GM18511 (cell line): ENCODE measurements at regions not wholly inside any gene's neighbourhood (a gene's known extent, or its start where the extent isn't known, plus 50 kb on each side); places are given as distances from the start of the nearest gene placed in this dataset.
A peak's percentile ranks its signal among the peaks of the same experiment; 100 is the strongest.

Experiments
- ATAC-seq: cut with Tn5 transposase; IDR thresholded peaks from one replicate; pipeline ENCODE4 v1.9.1; 2021; ENCODE audit warnings: mild to moderate bottlenecking, moderate library complexity; ENCODE audit not compliant: unreplicated experiment

DNA sequence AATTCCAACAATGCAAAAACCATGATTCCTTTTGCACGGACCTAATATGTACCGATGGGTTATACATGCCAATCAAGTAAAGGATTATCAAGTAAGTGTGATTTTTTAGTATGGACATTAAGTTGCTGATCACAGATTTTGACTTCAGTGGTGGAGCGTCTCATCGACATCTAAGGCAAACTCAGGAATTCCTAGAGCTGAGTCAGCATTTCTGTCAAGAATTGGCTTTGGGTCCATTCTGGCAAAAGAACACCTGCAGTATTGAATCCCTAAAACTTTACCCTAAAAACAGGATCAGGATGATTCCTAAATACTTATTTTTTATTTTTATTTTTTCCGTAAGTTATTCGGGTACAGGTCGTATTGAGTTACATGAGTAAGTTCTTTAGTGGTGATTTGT lies 83.6 kb downstream of the HPGD start:
- no peak for ATAC-seq

DNA sequence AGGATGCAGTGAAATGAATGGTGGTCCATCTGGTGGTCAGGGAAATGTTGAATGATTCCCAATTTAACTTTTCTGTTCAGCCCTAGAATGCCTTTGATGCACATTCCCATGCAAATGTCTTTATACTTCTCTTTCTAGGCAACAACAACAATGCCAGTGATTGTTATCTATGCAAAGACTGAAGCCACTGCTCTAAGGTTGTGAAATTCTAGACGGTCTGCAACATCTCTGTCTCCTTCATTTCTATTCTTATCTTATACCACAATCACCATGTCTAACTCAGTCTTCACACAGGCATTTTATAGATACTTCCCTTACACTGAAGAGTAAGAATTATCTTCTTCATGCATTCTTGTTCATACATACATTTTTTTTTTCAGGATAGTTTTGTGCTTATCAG lies 84.5 kb downstream of the HPGD start:
- no peak for ATAC-seq

DNA sequence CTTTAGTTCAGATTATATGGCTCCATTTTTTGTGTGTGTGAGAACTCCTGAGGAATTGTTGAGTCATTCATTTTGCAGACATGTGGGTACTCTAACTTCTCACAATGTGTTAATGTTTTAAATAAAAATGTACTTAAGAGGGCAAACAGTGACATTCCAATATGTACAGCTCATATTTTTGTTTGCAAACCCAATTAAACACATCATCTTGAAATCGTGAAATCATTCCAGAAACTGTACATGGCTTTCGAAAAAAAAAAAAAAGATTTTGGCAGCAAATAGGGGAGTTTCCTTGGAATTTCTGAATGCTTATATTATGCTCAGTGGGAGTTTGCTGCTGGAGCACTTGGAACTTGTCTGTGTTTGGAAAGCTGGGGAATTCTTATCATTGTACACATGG lies 85.0 kb downstream of the HPGD start:
- ATAC-seq = no peak

DNA sequence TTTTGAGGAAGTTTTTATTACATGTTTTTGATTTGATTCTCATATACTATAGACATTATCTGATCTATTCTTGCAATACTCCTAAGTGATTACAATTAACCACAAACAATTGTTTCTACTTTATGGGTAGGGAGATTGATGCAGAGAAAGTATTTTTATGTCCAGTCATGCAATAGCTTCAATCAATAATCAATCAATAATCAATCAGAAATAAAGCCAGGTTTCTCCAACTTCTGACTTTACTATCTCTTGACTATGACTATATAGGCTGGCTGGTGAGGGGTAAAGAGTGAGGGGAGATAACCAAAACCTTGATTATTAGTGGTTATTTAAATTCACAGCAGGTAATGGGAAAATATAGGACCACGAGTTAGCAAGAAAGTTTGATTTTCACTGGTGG lies 85.9 kb downstream of the HPGD start:
- ATAC-seq = no peak

DNA sequence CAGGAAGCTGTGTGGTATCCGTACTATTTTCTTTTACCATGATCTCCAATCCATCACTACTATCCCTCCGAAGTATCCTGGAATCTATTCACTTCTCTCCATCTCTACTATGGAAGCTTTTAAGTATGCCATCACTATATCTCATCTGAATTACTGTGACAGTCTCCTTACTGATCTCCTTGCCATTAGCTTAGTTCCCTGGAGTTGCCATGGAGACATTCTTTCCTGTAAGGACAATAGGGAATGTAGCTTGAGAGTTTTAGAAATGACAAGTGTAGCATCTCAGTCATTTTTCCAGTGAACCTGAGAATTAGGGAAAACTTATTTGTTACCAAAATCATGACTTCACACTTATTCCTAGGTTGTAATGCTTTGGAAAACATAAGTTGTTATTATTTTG lies 86.3 kb downstream of the HPGD start:
- ATAC-seq = no peak

DNA sequence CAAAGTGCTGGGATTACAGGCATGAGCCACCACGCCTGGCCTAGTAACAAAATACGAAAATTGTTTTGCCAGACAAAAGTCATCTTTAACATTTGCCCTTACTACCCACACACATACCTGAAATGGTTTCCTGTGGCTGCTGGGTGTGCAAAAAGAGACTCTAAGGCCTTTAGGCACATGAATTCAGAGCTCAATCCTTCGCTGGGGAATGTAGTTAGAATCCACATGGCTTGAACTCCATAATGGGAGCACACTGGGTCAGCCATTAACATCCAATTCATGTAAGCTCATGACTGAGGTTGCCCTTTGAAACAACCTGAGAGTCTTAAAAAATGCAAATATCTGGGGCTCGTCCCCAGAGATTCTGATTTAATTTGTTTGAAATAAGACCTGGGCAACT lies 87.8 kb downstream of the HPGD start:
- ATAC-seq = no peak

DNA sequence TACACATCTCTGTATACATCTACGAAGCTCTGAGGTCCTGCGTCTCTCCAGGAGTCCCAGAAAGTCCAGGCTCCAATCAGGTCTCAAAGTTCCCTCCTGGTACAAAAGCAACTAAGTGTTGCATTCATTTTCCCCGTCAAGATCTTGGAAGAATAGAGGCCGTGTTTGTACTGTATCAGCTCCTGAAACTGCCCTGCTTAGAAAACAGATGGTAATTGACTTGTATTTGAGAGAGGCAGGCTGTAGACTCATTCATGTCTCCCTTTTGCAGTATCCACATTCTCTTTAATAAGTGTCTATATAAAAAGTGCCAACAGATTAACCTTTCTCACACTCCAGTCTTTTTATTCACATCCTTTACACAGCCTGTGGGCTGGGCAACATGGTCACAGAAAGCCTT lies 91.7 kb downstream of the HPGD start:
- ATAC-seq = no peak

DNA sequence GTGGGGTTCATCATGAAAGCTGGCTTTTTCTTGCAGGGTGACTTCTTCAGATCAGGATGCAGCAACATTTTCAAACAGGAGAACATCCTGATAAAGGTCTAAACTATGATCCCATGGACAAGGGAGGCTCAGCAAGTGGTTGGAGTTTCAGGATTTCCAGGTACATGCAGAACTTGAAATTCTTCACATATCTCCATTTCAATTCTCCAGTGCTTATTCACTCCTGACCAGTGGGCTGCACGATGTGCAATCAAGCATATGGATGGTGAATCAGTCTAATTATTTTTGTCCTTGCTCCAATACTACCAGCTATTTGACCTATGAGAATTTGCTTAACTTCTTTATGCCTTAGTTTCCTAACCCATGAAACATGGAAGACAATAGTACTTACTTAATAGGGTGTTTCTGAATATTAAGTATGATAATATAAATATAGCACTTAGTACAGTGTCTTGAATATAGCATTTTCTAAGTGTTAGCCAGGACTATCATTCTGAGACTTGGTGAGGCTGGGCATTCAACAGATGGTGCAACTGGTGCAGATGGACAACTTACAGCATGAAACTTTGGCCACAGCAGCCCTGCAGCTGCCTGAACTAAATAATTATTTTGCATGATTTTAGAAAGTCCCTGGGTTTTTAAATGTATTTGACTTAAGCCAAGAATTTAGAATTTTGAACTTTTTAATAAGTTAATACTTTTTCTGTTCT lies 92.4 kb downstream of the HPGD start:
- no peak for ATAC-seq

DNA sequence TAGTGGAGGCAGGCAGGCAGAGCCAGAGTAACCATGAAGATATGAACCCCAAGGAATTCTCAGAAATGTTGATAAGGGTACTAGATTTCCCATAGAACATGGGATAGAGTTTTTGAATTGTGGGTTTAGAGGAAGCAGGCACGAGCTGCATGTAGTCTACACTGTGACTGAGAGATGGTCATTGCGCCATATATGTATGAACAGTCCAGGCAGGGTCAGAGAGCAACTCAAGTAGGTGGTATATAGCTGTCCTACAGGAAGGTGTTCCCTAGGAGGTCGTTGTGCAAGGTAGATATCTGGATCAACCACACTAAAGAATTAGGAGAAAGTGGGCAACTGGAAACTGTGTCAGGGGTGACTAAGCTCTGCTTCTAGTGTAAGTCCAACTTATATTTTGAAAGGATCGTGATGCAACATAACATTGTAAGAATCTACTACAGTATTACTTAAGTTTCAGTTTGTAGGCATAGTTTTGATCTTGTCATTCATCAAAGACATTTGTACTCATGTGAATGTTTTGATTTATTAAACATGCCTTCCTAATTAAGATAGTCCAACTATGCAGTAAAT lies 94.6 kb downstream of the HPGD start:
- ATAC-seq = no peak

DNA sequence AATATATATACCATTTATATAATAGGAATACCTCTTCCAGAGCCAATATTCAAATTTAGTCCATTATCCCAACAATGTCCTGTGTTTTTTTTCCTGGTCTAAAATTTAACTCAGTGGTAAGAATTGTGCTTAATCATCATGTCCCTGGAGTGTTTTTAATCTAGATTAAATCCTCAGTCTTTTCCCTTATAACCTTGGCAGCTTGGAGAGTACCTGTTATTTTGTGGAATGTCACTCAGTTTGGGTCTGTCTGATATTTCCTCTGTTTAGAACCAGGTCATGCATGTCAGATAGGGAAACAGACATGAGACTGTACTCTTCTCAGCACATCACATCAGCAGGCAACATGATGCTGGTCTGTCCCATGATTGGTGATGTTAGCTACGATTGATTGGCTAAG lies 96.6 kb downstream of the HPGD start:
- no peak for ATAC-seq

DNA sequence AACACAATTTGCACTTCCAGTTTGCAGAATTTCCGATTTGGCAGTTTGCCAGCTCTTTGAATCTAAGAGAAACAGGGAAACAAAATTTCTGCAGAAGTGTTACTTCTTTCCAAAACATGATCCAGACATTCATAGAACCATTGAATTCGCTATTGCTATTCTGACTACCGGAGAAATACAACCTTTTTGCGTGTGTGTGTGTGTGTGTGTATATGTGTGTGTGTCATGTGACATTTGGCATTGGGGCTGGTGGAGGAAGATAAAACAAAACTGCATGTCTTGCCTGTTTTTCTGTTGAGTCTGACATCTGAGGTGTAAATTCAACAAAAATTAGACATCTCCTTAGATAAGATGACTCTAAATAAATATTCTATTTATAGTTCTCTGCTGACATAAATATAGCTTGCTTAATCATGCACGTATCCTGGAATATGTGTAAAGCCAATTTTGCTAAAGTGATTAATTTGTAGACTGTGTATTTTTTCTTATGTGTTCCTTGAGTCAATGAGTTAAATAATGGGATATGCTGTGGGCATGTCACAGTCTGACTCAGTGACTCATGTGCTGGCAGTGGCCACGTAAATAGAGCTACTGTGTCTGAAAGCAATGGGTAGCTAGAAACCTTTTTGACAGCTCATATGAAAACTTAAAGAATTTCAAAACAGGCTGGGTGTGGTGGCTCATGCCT lies 98.9 kb downstream of the HPGD start:
- peak; percentile 74 for ATAC-seq

DNA sequence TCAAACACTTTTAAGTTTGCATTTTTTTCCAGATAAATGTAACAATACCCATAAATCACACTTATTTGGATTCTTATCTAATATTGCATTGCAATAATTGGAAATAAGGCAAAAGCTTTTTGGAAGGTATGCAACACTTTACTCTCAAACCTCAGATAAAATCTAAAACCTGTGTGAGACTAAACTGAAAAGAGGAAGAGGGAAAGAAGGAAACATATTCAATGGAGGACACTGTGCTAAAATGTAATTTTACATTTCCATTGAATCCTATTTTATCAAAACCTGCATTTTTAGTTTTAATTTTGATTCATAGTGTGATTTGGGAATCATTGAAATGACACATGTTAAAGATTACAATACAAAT lies 99.4 kb downstream of the HPGD start:
- ATAC-seq = peak; percentile 38

DNA sequence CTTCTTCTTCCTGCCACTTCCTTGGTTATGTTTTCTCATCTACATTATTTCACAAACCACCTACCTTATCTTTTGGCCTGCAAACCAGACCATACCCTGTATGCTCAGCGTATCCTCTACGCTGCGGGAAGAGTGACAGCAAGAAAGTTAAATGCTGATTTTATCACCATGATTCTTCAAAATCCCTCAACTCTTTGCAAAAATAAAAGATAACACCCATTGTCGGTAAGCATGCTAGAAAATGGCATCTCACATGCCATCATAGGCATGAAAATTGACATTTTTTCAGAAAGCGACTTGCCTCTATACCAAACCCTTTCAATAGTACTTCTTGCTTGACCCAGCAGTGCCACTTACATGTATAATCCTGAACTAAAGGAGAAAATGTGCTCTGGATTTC lies 102.0 kb downstream of the HPGD start:
- no peak for ATAC-seq

DNA sequence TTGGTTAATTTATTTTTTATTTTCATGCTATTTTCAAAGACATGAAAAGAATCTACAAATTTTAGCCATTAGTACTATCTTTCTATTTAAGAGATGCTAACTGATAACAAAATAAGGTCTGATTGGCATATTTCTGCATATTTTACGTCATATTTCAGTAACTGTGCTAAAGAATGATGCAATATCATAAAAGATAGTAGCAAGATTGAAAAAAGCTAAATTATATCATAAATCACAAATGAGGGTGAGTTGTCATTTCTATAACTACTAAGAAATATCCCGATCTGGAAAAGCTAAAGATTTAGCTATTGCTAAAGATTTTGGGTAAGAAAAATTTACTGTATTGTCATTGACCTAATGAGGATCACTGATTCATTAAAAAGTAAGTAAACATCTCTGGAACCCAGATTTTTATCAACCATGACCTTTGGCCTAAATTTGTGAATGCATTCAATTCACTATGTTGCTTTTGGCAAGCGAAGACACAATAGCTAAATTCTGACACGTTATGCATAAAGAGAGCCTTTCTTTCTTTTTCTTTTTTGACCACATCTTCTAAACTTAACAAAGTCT lies 103.6 kb downstream of the HPGD start:
- ATAC-seq = no peak

DNA sequence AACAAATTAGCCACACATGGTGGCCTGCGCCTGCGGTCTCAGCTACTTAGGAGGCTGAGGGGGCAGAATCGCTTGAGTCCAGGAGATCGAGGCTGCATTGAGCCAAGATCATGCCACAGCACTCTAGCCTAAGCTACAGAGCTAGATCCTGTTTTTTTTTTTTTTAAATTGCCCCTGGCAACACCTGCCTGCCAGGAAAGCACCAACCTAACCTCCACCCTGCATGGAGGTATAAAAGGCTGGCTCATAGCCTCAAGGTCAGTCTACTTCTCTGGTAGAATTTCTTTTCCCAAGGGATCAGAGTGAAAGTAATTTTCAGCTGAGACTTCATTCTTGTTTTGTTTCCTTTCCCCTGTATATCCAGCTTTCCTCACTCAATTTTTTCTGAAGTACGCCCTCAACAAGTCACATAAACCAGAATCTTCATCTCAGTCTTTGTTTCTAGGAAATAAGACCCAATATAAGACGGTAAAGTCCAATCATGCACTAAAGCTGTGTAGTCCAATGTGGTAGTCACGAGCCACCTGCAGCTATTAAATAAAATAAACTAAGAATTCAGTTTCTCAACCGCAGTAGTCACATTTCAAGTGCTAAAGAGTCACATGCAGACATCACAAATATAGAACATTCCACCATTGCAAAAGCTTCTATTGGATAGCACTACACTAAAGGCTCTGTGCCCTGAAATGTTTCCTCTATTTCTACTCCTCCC lies 113.3 kb downstream of the HPGD start:
- no peak for ATAC-seq

DNA sequence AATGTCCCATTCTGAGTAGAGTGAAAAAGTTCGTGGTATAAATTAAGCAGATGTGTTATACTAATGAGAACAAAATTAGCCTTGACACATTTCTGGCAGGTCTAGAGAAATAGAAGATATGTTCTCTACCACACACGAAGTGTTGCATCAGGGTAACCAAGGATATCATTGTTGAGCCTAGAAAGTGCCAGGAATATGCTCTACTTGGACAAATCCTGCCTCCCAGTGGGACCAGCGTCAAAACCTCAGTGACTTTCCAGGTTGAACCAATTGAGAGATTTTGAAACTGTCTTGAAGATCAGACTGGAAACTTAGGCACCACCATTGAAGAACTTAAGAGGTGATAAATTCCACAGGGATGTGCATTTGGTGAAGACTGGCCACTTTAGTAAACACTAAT lies 115.9 kb downstream of the HPGD start:
- ATAC-seq = no peak

DNA sequence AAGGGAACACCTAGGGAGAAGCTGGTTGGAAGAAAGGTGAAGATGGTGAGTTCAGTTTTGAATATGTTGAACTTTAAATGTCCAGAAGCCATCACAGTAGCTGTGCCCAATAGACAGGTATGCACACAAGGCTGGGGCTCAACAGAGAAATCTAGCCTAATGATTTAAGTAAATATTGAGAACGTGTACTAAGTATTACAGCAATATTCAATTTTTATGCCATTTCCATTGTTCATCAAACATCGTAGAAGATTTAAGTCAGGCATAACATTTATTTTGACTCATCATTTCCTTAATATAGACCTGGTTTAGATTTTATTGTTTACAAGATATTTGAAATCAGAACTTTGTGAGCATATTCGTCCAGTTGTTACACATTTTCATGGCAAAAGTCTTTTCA lies 116.4 kb downstream of the HPGD start:
- no peak for ATAC-seq

DNA sequence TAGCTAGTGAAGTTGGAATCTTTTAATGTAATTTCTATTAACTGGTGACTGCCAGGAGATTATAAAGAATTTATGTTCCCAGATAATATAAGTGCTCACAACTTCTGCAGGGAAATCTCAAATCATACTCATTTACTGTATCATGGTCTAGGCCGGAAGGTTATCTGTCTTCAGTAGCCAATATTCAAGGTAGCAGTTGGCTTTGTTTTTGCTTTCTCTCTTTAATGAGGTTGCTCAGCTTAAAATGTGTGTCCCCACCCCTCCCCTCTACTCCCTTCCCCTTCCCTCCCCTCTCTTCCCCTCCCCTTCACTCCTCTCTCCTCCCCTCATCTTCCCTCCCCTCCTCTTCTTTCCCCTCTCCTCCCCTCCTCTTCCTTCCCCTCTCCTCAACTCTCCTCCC lies 117.6 kb downstream of the HPGD start:
- ATAC-seq = no peak

DNA sequence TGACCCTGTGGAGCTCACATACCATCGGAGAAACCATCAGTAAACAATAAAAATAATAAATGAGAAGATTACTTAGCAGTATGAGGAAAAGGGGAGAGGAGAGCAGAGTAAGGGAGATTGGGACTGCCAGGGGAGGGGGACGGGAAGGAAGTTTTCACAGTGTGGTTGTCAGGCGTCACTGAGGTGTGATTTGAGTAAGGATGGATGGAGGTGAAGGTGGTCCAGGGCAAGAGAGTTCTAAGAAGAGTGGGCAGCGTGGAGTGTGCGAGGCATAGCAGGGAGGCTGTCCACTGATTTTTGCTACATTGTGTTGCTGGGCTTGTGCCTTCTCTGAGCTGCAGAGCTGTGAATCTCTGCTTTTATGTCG lies 119.1 kb downstream of the HPGD start:
- ATAC-seq = no peak

DNA sequence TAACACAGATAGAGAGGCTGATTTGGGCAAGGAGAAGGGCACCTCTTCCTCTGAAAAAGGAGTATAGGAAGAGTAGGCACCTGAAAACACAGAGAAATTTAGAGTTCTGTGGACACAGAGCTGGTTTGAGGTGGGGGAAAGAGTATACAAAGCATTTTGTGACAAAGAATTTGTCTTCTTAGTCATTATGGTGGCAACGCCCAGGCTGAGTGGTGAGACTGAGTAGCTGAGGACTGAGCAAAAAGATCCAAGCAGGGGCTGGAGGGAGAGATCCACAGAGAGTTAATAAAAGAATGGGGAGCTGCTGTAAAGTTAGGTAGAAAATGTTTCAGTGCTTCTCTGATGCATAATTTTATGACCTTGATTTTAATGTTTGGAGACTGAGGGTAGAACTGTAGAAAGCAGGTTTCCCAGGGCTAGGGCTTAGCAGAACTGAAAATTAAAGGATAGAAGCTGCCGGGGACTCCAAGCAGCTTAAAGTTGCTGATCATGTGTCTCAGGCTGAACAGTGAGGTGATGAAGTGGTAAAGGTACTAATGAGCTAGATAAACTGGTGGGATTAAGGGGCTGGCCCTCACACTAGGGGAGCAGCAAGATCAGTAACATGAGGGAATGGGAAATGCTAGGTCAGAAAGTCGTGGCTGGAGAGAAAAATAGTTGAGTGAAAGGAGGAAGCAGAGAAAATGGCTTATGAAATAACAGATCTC lies 118.9 kb downstream of the CEP44 start:
- ATAC-seq = no peak

DNA sequence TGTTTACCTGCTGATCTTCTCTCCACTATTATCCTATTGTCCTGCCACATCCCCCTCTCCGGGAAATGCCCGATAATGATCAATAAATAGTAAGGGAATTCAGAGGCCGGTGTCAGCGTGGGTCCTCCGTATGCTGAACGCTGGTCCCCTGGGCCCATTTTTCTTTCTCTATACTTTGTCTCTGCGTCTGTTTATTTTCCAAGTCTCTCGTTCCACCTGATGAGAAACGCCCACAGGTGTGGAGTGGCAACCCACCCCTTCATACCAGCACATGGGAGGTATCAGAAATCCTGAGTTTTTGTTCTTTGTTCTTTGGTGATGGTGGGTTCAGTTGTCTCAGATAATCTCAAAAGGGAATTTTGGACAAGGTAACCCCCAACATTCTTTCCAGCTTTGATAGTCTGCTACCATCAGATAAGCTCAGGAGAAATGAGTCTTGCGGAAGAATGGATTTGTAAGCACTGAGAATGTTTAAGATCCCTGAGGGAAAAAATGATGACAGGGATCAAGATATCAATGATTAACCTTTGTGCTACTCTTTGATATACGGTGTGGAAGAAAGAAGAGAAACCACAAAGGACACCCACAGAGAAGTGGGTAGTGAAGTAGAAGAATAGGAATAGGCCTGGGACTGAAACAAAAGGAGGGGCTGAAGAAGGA lies 117.9 kb downstream of the CEP44 start:
- ATAC-seq = no peak
